CD4-positive, alpha-beta T cell treated with Interleukin-17A for 4 hours (primary cell): ENCODE measurements at regions not wholly inside any gene's neighbourhood (a gene's known extent, or its start where the extent isn't known, plus 50 kb on each side); places are given as distances from the start of the nearest gene placed in this dataset.
"Not testable (repeated sequence)": the region's sequence is repeated elsewhere in the genome, so short reads cannot be mapped to it uniquely, and the experiment has no call there.

Source experiments
- DNase-seq: peaks from one replicate; pipeline ENCODE4 v3.0.0-alpha.2; 2020; ENCODE audit warnings: mixed read lengths

GRCh38 chr1:228796945-228797344 is 61.7 kb downstream of the RHOU start:
- DNase-seq = not testable (repeated sequence)

GRCh38 chr1:228798035-228798434 is 62.8 kb downstream of the RHOU start:
- DNase-seq = no peak

GRCh38 chr1:228798548-228798947 is 63.3 kb downstream of the RHOU start:
- DNase-seq = no peak

GRCh38 chr1:228799924-228800323 is 64.6 kb downstream of the RHOU start:
- no peak for DNase-seq

GRCh38 chr1:228801068-228801467 is 65.8 kb downstream of the RHOU start:
- no peak for DNase-seq

DNA sequence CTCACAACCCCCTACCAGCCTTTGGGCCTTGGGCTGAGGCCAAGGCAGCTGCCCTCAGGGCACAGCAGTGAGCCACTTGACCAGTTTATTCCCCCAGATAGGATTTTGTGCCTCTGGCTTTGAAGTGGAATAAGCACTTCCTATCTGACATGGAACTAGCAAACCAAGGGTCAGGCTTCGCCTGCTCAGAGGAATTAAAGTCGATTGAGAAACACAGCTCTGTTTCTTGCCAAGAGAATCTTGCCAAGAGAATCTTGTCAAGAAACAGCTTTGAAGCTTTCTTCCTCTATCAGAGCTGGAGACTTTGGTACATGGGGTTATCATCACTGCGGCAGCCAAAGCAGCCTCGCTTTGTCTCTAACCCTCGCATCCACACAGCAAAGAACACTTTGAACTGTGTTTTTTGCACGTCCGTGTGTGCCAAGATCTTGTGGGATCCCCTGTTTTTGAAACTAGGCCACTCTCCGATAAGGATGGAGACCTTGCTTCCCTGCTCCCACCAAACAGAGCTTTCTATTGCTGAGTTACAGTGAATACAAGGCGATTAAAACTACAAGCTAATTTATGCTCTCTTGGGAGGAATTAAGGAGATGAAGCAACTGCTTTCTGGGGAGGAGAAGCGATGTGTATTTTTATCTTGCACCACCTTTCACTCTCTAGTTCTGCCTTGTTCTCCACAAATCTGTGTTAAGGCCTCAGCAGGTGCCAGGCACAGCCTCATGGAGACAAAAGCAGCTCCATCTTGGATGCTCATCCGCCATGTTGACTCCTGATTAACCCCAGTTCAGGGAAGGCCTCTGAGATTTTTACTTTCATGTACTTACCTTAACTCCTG is 67.3 kb downstream of the RHOU start:
- no peak for DNase-seq

- DNase-seq = no peak
Measured at GRCh38 chr1:228803421-228803820, 68.1 kb downstream of the RHOU start.

- no peak for DNase-seq
Measured at GRCh38 chr1:228804173-228804572, 68.9 kb downstream of the RHOU start.

DNA sequence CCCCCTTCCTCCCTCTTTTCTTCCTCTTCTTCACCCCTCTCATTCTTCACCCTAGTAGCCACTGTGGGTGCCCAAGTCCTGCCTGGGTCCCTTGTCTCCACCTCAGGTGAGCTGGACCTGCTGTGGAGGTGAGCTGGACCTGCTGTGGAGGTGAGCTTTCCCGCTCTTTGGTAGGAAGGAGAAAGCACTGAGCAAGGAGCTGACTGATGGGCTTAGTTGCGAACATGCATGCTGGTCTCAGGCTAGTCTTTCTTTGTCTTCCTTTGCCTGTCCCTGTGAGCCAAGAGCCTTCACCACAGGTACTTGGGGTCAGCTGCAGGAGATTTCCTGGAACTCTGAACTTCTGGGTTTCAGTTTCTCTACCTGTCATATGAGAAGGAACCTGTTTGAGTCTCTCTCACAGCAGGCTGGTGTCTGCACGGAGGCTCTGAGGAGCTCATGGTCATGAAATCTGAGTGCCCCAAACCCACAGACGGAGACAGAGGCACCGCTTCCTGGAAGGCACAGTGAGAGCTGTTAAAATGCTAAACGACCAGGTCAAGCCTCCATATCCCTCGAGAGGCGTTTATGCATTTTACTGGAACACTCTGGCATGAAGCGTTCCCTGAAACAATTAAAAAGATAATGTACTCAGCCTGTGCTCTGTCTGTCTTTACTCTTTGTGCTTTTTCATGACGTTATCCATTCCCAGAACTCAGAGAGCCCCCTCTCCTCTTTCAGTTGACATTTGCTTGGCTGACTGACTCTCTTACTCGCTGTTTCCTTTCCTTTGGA is 69.5 kb downstream of the RHOU start:
- peak; percentile 40 for DNase-seq

DNA sequence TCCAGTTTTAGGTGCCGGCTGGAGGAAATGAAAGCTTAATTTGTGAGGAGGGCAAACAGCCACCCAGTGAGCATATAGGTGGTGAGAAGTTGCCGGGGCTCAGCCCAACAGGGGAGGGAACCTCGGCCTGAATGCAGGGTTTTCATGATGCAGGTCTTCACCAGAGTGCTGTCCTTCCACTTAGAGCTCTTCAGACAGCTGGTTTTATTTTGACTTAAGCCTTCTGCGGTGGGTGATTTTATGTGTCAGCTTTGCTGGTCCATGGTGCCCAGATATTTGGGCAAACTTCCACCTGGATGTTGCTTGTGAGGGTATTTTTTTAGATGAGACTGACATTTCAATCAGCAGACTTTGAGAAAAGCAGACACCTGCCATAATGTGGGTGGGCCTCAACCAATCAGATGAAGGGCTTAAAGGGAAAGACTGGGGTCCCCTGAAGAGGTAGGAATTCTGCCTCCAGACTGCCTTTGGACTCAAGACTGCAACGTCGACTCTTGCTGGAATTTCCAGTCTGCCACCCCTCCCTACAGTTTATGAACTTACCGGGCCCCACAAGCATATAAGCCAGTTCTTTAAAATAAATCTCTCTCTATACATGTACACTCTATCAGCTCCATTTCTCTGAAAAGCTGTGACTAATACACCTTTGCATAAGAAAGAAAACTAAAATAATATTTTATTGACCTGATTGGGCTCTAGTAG is 72.8 kb downstream of the RHOU start:
- no peak for DNase-seq

DNA sequence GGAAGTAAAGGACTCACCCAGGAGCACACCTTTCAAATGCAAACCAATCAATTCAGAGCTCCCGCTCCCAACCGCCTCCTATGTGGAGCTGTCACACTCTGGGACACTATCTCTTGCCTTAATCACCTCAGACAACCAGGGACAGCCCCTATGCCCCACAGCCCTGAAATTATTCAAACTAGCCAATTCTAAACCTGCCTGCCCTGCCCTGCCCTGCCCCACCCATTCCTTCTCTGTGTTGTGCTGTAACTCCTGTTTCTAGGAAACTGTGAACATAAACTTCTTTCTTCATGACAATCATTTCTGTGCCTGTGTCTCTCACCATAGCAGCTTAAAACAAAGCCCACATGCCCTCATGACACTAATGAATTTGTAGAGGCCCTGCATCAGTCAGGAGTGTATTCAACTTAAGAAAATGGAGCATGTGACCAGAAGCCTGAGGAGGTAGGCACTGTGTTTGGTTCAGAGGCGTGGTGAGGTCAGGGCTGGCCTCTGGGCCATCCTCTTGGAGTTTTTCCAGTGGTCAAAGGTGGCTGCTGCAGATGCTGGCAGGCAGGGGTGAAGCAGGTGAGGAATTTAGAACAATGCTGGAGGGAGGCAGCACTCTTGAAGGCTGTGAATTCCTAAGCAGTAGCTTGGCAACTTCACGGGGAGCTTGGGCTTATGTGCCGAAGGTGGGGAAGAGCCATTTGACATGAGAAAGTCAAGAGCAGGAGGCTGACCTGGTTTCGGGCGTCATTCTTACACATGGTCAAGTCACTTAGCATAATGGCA is 74.5 kb downstream of the RHOU start:
- no peak for DNase-seq

- DNase-seq = no peak
Measured at GRCh38 chr1:228810395-228810758, 75.1 kb downstream of the RHOU start.

GRCh38 chr1:228810878-228811711 is 75.8 kb downstream of the RHOU start:
- DNase-seq = no peak

GRCh38 chr1:228811712-228812305 is 76.5 kb downstream of the RHOU start:
- no peak for DNase-seq

DNA sequence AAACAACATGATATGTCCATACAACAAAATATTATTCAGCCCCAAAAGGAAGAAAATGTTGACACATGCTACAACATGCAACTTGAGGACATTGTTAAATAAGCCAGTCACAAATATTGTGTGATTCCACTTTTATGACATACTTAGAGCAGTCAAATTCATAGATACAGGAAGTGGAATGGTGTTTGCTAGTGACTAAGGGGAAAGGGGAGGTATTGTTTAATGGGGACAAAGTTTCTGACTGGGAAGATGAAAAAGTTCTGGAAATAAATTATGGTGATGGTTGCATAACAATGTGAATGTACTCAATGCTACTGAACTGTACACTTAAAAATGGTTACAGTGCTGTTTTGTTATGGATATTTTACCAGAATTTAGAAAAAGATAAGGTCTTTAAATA is 77.7 kb downstream of the RHOU start:
- no peak for DNase-seq

- DNase-seq = no peak
Measured at GRCh38 chr1:228814176-228814575, 78.9 kb downstream of the RHOU start.

DNA sequence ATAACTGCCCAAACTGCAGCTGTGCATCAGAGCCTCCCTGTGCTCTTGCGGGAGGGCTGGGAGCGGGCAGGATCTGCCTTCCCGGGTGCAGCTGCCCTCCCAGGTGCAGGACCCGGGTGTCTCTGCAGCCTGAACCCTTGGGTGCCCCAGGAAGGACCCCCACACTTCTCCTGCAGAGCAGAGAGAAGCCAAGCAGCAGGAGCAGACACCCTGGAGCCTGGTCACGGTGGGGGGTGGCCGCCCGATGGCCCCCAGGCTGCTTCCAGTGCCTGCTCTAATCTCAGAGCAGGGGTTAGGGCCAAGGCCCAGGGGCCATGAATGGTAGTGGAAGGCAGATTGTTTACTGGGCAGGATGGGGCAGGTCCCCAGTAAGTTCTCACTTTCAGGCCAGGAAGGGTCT is 83.0 kb downstream of the RHOU start:
- DNase-seq = no peak

GRCh38 chr1:228818928-228819630 is 83.8 kb downstream of the RHOU start:
- DNase-seq = no peak

DNA sequence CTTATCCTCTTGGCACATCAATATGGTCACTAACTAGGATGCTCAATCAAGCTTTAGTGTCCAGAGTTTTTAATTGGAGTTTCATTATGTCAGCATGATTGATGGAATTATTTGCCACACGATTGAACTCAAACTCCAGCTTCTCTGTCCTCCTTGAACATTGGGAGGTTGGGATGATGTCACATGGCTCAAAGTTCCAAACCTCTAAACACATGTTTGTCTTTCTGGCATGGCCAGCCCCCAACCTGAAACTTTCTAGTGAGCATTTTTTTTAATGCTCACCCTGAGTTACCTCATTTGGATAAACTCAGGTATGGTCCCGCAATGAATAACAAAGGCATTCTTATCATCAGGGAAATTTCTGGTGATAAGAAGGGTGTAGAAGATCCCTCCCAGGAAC is 86.0 kb downstream of the RHOU start:
- DNase-seq = no peak

DNA sequence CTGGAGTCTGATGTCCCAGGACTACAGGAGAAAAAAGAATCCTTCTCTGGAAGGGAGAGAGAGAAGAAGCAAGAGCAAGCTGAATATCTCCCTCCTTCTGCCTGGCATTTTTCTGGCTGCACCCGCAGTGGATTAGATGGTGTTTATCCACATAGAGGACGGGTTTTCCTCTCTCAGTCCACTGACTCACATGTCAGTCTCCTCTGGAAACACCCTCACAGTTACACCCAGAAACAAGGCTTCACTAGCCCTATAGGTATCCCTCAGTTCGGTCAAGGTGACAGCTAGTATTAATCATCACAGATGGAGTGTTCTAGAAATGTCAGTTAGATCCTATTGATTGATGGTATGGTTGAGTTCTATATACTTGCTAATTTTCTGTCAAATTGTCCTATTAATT is 87.9 kb downstream of the RHOU start:
- no peak for DNase-seq

GRCh38 chr1:228824366-228824765 is 89.1 kb downstream of the RHOU start:
- DNase-seq = no peak
